Liver (tissue), 7 donors: ENCODE measurements at regions not wholly inside any gene's neighbourhood (a gene's known extent, or its start where the extent isn't known, plus 50 kb on each side); places are given as distances from the start of the nearest gene placed in this dataset.

ENCODE experiments used
- DNase-seq: peaks from one replicate; pipeline ENCODE4 v3.0.0-alpha.2; 2017; ENCODE audit warnings: low spot score
- H3K27ac ChIP-seq, 2 donors: one replicate each; pipeline ENCODE4 v1.7.0; 2013; ENCODE audit warnings: inconsistent platforms in 2 of 2, low read length in 2 of 2, control low read depth in 1 of 2, low read depth in 1 of 2, mild to moderate bottlenecking in 1 of 2
- H3K27me3 ChIP-seq, 4 donors: one replicate each; pipeline versions ENCODE4 v1.6.1 to v1.7.0; 2013; ENCODE audit warnings: low read length in 3 of 4, inconsistent platforms in 1 of 4, mild to moderate bottlenecking in 1 of 4, moderate library complexity in 1 of 4; ENCODE audit not compliant: control insufficient read depth in 4 of 4, insufficient read depth in 4 of 4
- H3K36me3 ChIP-seq, 4 donors: one replicate each; pipeline versions ENCODE4 v1.6.1 to v1.7.0; 2013; ENCODE audit warnings: low read length in 3 of 4, mild to moderate bottlenecking in 3 of 4, low read depth in 1 of 4, moderate library complexity in 1 of 4; ENCODE audit not compliant: control insufficient read depth in 4 of 4, insufficient read depth in 3 of 4
- H3K4me1 ChIP-seq, 4 donors: one replicate each; pipeline versions ENCODE4 v1.6.1 to v1.7.0; 2013; ENCODE audit warnings: low read length in 3 of 4, mild to moderate bottlenecking in 3 of 4, moderate library complexity in 1 of 4; ENCODE audit not compliant: control insufficient read depth in 4 of 4, insufficient read depth in 4 of 4
- H3K4me3 ChIP-seq, 3 donors: one replicate each; pipeline versions ENCODE4 v1.6.1 to v1.7.0; 2013; ENCODE audit warnings: low read length in 3 of 3, control low read depth in 1 of 3, low read depth in 1 of 3, mild to moderate bottlenecking in 1 of 3
- H3K9ac ChIP-seq, 2 donors: one replicate each; pipeline ENCODE4 v1.7.0; 2013; ENCODE audit warnings: low read length in 2 of 2, mild to moderate bottlenecking in 2 of 2, moderate library complexity in 2 of 2, control low read depth in 1 of 2, low read depth in 1 of 2
- H3K9me3 ChIP-seq, 4 donors: one replicate each; pipeline versions ENCODE4 v1.6.1 to v1.7.0; 2013; ENCODE audit warnings: low read length in 3 of 4; ENCODE audit not compliant: control insufficient read depth in 4 of 4
- ATF3 ChIP-seq: IDR thresholded peaks from 2 replicates; pipeline ENCODE4 v1.6.1; 2016; ENCODE audit warnings: antibody characterized with exemption
- EGR1 ChIP-seq, 2 donors: IDR thresholded peaks; 2 replicates each; pipeline ENCODE4 v1.6.1; 2016 to 2018; ENCODE audit warnings: antibody characterized with exemption in 2 of 2, low read depth in 2 of 2
- FOXA1 ChIP-seq: IDR thresholded peaks from 2 replicates; pipeline ENCODE4 v1.6.1; 2016; ENCODE audit warnings: antibody characterized with exemption
- FOXA2 ChIP-seq: IDR thresholded peaks from 2 replicates; pipeline ENCODE4 v1.6.1; 2016; ENCODE audit warnings: antibody characterized with exemption
- GABPA ChIP-seq, 2 donors: IDR thresholded peaks in 1 of 2; conservative IDR thresholded peaks in 1 of 2; 2 replicates each; pipeline ENCODE4 v1.6.1; 2016; ENCODE audit warnings: antibody characterized with exemption in 2 of 2, mild to moderate bottlenecking in 1 of 2, moderate library complexity in 1 of 2
- HNF4A ChIP-seq, 2 donors: conservative IDR thresholded peaks; 2 replicates each; pipeline ENCODE4 v1.6.1; 2016; ENCODE audit warnings: antibody characterized with exemption in 2 of 2, mild to moderate bottlenecking in 2 of 2
- HNF4G ChIP-seq: IDR thresholded peaks from 2 replicates; pipeline ENCODE4 v1.6.1; 2016; ENCODE audit warnings: antibody characterized with exemption
- JUND ChIP-seq, 2 donors: IDR thresholded peaks; 2 replicates each; pipeline ENCODE4 v1.6.1; 2016; ENCODE audit warnings: antibody characterized with exemption in 2 of 2
- MAX ChIP-seq: IDR thresholded peaks from 2 replicates; pipeline ENCODE4 v1.6.1; 2016; ENCODE audit warnings: antibody characterized with exemption
- NR2F2 ChIP-seq: IDR thresholded peaks from 2 replicates; pipeline ENCODE4 v1.6.1; 2016; ENCODE audit warnings: antibody characterized with exemption
- RAD21 ChIP-seq, 2 donors: IDR thresholded peaks; 2 replicates each; pipeline ENCODE4 v1.6.1; 2016; ENCODE audit warnings: antibody characterized with exemption in 2 of 2, mild to moderate bottlenecking in 2 of 2
- RXRA ChIP-seq, 2 donors: IDR thresholded peaks; 2 replicates each; pipeline ENCODE4 v1.6.1; 2017 to 2018; ENCODE audit warnings: antibody characterized with exemption in 2 of 2, mild to moderate bottlenecking in 1 of 2
- SP1 ChIP-seq: IDR thresholded peaks from 2 replicates; pipeline ENCODE4 v1.6.1; 2018; ENCODE audit warnings: antibody characterized with exemption, mild to moderate bottlenecking
- WGBS: extraction: QIAGEN DNeasy Blood & Tissue Kit; methylation state at CpG from one replicate; pipeline ENCODE4 v1.1.7; 2013; 5-methylcytosine and 5-hydroxymethylcytosine counted together
- TF ChIP-seq, protein P1 (sequence below): IDR thresholded peaks from 2 replicates; pipeline ENCODE4 v1.6.1; 2016; ENCODE audit warnings: antibody characterized with exemption
- TF ChIP-seq, protein P2 (sequence below): IDR thresholded peaks from 2 replicates; pipeline ENCODE4 v1.6.1; 2016; ENCODE audit warnings: antibody characterized with exemption, mild to moderate bottlenecking
- donor health status: healthy.
- donor health status: healthy.
- donor health status: healthy.
- donor health status: healthy.

GRCh38 chr12:105887131-105887530, 251.6 kb downstream of the NUAK1 start (continued):
- TF ChIP-seq, protein P1, sequence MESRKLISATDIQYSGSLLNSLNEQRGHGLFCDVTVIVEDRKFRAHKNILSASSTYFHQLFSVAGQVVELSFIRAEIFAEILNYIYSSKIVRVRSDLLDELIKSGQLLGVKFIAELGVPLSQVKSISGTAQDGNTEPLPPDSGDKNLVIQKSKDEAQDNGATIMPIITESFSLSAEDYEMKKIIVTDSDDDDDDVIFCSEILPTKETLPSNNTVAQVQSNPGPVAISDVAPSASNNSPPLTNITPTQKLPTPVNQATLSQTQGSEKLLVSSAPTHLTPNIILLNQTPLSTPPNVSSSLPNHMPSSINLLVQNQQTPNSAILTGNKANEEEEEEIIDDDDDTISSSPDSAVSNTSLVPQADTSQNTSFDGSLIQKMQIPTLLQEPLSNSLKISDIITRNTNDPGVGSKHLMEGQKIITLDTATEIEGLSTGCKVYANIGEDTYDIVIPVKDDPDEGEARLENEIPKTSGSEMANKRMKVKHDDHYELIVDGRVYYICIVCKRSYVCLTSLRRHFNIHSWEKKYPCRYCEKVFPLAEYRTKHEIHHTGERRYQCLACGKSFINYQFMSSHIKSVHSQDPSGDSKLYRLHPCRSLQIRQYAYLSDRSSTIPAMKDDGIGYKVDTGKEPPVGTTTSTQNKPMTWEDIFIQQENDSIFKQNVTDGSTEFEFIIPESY = no peak
- TF ChIP-seq FOXA1 (no peak), GABPA (IDR thresholded peaks at IDR 0.05 in 1 of 2, conservative IDR thresholded peaks at IDR 0.05 in 1 of 2) (no peak), RXRA (IDR thresholded peaks at IDR 0.05) (no peak)

GRCh38 chr12:105888696-105889095, 250.1 kb downstream of the NUAK1 start:
- H3K9me3 ChIP-seq = no peaks in the 10 kb centered on the region
- WGBS = 61% methylated on average over 4 of the region's 4 CpGs
- TF ChIP-seq HNF4G (no peak), JUND (IDR thresholded peaks at IDR 0.05) (no peak), SP1 (no peak), FOXA2 (no peak), EGR1 (IDR thresholded peaks at IDR 0.05; ENCODE audit: low read depth in 2 of 2) (no peak), MAX (no peak), NR2F2 (peak; percentile 90), RXRA (IDR thresholded peaks at IDR 0.05) (peak in 1 of 2 donors; percentile 47), GABPA (IDR thresholded peaks at IDR 0.05 in 1 of 2, conservative IDR thresholded peaks at IDR 0.05 in 1 of 2) (no peak), FOXA1 (no peak), HNF4A (conservative IDR thresholded peaks at IDR 0.05) (no peak), RAD21 (IDR thresholded peaks at IDR 0.05) (peak; percentile 10 to 21), ATF3 (no peak)
- TF ChIP-seq, protein P1 = no peak
- TF ChIP-seq, protein P2, sequence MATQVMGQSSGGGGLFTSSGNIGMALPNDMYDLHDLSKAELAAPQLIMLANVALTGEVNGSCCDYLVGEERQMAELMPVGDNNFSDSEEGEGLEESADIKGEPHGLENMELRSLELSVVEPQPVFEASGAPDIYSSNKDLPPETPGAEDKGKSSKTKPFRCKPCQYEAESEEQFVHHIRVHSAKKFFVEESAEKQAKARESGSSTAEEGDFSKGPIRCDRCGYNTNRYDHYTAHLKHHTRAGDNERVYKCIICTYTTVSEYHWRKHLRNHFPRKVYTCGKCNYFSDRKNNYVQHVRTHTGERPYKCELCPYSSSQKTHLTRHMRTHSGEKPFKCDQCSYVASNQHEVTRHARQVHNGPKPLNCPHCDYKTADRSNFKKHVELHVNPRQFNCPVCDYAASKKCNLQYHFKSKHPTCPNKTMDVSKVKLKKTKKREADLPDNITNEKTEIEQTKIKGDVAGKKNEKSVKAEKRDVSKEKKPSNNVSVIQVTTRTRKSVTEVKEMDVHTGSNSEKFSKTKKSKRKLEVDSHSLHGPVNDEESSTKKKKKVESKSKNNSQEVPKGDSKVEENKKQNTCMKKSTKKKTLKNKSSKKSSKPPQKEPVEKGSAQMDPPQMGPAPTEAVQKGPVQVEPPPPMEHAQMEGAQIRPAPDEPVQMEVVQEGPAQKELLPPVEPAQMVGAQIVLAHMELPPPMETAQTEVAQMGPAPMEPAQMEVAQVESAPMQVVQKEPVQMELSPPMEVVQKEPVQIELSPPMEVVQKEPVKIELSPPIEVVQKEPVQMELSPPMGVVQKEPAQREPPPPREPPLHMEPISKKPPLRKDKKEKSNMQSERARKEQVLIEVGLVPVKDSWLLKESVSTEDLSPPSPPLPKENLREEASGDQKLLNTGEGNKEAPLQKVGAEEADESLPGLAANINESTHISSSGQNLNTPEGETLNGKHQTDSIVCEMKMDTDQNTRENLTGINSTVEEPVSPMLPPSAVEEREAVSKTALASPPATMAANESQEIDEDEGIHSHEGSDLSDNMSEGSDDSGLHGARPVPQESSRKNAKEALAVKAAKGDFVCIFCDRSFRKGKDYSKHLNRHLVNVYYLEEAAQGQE = no peak
- no peaks in the 10 kb centered on the region for H3K4me1 ChIP-seq
- H3K9ac ChIP-seq = no peak overlapping the region
- no peak overlapping the region for H3K4me3 ChIP-seq
- H3K27ac ChIP-seq = no peak overlapping the region
- H3K36me3 ChIP-seq = no peaks in the 10 kb centered on the region
- no peak for DNase-seq
- H3K27me3 ChIP-seq = no peaks in the 10 kb centered on the region
